PC-9 (cell line): ENCODE measurements at regions not wholly inside any gene's neighbourhood (a gene's known extent, or its start where the extent isn't known, plus 50 kb on each side); places are given as distances from the start of the nearest gene placed in this dataset.
A peak's percentile ranks its signal among the peaks of the same experiment; 100 is the strongest.

Experiments used
- BruUV-seq: library from RNA; stranded (reverse); fragments of 400-500 nt; replicated peaks from 2 replicates; lab custom pipeline; 2021; lab: Mats Ljungman, UMichigan
- CTCF ChIA-PET: fragments of 300-600 bp; sonication (Branson Sonifier 250); formaldehyde crosslinking; loops from one replicate; lab custom pipeline; 2022; ENCODE audit warnings: antibody characterized with exemption; lab: Charles Lee
- POLR2A ChIA-PET: fragments of 300-600 bp; sonication (Branson Sonifier 250); formaldehyde crosslinking; loops from one replicate; lab custom pipeline; 2022; ENCODE audit warnings: antibody characterized with exemption; ENCODE audit not compliant: unreplicated experiment; lab: Charles Lee
- DNase-seq, 2 experiments: peaks; one replicate each; pipeline versions ENCODE4 v3.0.0 to v3.0.0-alpha.2; 2015 to 2022; ENCODE audit warnings: mixed read lengths in 1 of 2
- H2AFZ ChIP-seq: fragments of 200-600 bp; sonication (generic); 2 replicates; pipeline ENCODE4 v1.8.1; 2017; ENCODE audit warnings: antibody characterized with exemption
- H3F3A ChIP-seq: fragments of 200-600 bp; sonication (generic); 2 replicates; pipeline ENCODE4 v1.8.1; 2017; ENCODE audit warnings: antibody characterized with exemption, mild to moderate bottlenecking, low read depth; ENCODE audit not compliant: insufficient read depth
- H3K27ac ChIP-seq: fragments of 200-600 bp; sonication (generic); 2 replicates; pipeline ENCODE4 v1.6.1; 2016; ENCODE audit warnings: mixed run types
- H3K27me3 ChIP-seq: fragments of 200-600 bp; sonication (generic); 2 replicates; pipeline ENCODE4 v1.6.1; 2016; ENCODE audit warnings: low read depth, mixed run types; ENCODE audit not compliant: insufficient read depth
- H3K36me3 ChIP-seq: fragments of 200-600 bp; sonication (generic); 2 replicates; pipeline ENCODE4 v1.6.1; 2016; ENCODE audit warnings: low read depth, mixed run types
- H3K4me1 ChIP-seq: fragments of 200-600 bp; sonication (generic); replicated peaks from 2 replicates; pipeline ENCODE4 v1.6.1; 2016; ENCODE audit warnings: mixed run types; ENCODE audit not compliant: insufficient read depth
- H3K4me2 ChIP-seq: fragments of 200-600 bp; sonication (generic); 2 replicates; pipeline ENCODE4 v1.6.1; 2017; ENCODE audit warnings: mixed run types
- H3K4me3 ChIP-seq: fragments of 200-600 bp; sonication (generic); 2 replicates; pipeline ENCODE4 v1.6.1; 2016; ENCODE audit warnings: mixed run types
- H3K79me2 ChIP-seq: fragments of 200-600 bp; sonication (generic); 2 replicates; pipeline ENCODE4 v1.6.1; 2017; ENCODE audit warnings: low read depth, mixed run types
- H3K9me2 ChIP-seq: fragments of 200-600 bp; sonication (generic); 2 replicates; pipeline ENCODE4 v1.8.1; 2017; ENCODE audit warnings: mild to moderate bottlenecking; ENCODE audit not compliant: insufficient read depth
- H3K9me3 ChIP-seq: fragments of 200-600 bp; sonication (generic); 2 replicates; pipeline ENCODE4 v1.8.1; 2016; ENCODE audit warnings: low read depth; ENCODE audit not compliant: insufficient read depth
- H4K20me1 ChIP-seq: fragments of 200-600 bp; sonication (generic); 2 replicates; pipeline ENCODE4 v1.8.1; 2017; ENCODE audit not compliant: insufficient read depth
- CTCF ChIP-seq: fragments of 200-600 bp; sonication (generic); conservative IDR thresholded peaks from 2 replicates; pipeline ENCODE4 v1.6.1; 2017; ENCODE audit warnings: mixed run types, antibody characterized with exemption, mild to moderate bottlenecking, moderate library complexity
- EZH2 ChIP-seq: fragments of 200-600 bp; sonication (generic); IDR thresholded peaks from 2 replicates; pipeline ENCODE4 v1.8.0; 2017; ENCODE audit warnings: antibody characterized with exemption, low read depth
- intact Hi-C: fragments of 100-400 bp; cut with micrococcal nuclease; formaldehyde crosslinking; loops from one replicate; pipeline ENCODE4 v1.10.0; 2022; ENCODE audit not compliant: unreplicated experiment

GRCh38 chr12:17809206-17809605 is 280.8 kb downstream of the RERGL start:
- H3K27me3 ChIP-seq, result no peaks in the 10 kb centered on the region
- H3K4me2 ChIP-seq, result no peak overlapping the region
- CTCF ChIA-PET, result no interaction called here
- H3K9me3 ChIP-seq, result no peaks in the 10 kb centered on the region
- H3K4me3 ChIP-seq, result no peak overlapping the region
- no peaks in the 10 kb centered on the region for H4K20me1 ChIP-seq
- POLR2A ChIA-PET, result no interaction called here
- H3K9me2 ChIP-seq, result no peaks in the 10 kb centered on the region
- H2AFZ ChIP-seq, result no peak overlapping the region
- intact Hi-C loops, result no loop called here
- H3K36me3 ChIP-seq, result no peaks in the 10 kb centered on the region
- H3K79me2 ChIP-seq, result no peaks in the 10 kb centered on the region
- no TSS peak for BruUV-seq
- TF ChIP-seq CTCF (peak; percentile 30; the same call in 1 of the 2 replicates), EZH2 (no peak)
- no peaks in the 10 kb centered on the region for H3K4me1 ChIP-seq
- DNase-seq, result no peak
- no peaks in the 10 kb centered on the region for H3F3A ChIP-seq
- no peak overlapping the region for H3K27ac ChIP-seq

GRCh38 chr12:17802657-17803641 is 287.0 kb downstream of the RERGL start:
- Histone ChIP-seq H3K79me2 (no peaks in the 10 kb centered on the region), H3K9me2 (no peaks in the 10 kb centered on the region), H3K4me1 (no peaks in the 10 kb centered on the region), H3K27ac (no peak overlapping the region), H4K20me1 (no peaks in the 10 kb centered on the region), H3K9me3 (no peaks in the 10 kb centered on the region), H3K27me3 (no peaks in the 10 kb centered on the region), H2AFZ (no peak overlapping the region; the same call in 1 of the 2 replicates), H3F3A (no peaks in the 10 kb centered on the region), H3K4me2 (no peak overlapping the region), H3K4me3 (no peak overlapping the region), H3K36me3 (no peaks in the 10 kb centered on the region)
- peak in 1 of 2 experiments; percentile 3 for DNase-seq
- ChIA-PET POLR2A (interaction anchor here (0.6 kb wide), 1 partner anchor 954 kb away, joined by 3 read pairs; no protein-coding TSS in a partner anchor), CTCF (no interaction called here)
- TF ChIP-seq EZH2 (no peak), CTCF (no peak)
- BruUV-seq, result no TSS peak
- intact Hi-C loops, result no loop called here

- no peak overlapping the region for H3K27ac ChIP-seq
- H3K9me2 ChIP-seq, result no peaks in the 10 kb centered on the region
- no peaks in the 10 kb centered on the region for H3K36me3 ChIP-seq
- no peak overlapping the region for H3K4me3 ChIP-seq
- intact Hi-C loops, result no loop called here
- H2AFZ ChIP-seq, result no peak overlapping the region
- BruUV-seq, result no TSS peak
- no peak for DNase-seq
- ChIA-PET CTCF (no interaction called here), POLR2A (no interaction called here)
- no peaks in the 10 kb centered on the region for H3K27me3 ChIP-seq
- no peaks in the 10 kb centered on the region for H3F3A ChIP-seq
- no peaks in the 10 kb centered on the region for H4K20me1 ChIP-seq
- H3K4me2 ChIP-seq, result no peak overlapping the region
- H3K9me3 ChIP-seq, result no peaks in the 10 kb centered on the region
- no peaks in the 10 kb centered on the region for H3K79me2 ChIP-seq
- H3K4me1 ChIP-seq, result no peaks in the 10 kb centered on the region
- TF ChIP-seq CTCF (no peak), EZH2 (no peak)
Measured at GRCh38 chr12:17793854-17794253, 296.1 kb downstream of the RERGL start.
